HUDEP-2 (cell line): ENCODE measurements at regions not wholly inside any gene's neighbourhood (a gene's known extent, or its start where the extent isn't known, plus 50 kb on each side); places are given as distances from the start of the nearest gene placed in this dataset.
"Not testable (repeated sequence)": the region's sequence is repeated elsewhere in the genome, so short reads cannot be mapped to it uniquely, and the experiment has no call there.

Experiments
- DNase-seq, 76 experiments: peaks; one replicate each; lab custom pipeline; 2025; ENCODE audit not compliant: unreplicated experiment in 76 of 76; lab: John Stamatoyannopoulos, UW

DNA sequence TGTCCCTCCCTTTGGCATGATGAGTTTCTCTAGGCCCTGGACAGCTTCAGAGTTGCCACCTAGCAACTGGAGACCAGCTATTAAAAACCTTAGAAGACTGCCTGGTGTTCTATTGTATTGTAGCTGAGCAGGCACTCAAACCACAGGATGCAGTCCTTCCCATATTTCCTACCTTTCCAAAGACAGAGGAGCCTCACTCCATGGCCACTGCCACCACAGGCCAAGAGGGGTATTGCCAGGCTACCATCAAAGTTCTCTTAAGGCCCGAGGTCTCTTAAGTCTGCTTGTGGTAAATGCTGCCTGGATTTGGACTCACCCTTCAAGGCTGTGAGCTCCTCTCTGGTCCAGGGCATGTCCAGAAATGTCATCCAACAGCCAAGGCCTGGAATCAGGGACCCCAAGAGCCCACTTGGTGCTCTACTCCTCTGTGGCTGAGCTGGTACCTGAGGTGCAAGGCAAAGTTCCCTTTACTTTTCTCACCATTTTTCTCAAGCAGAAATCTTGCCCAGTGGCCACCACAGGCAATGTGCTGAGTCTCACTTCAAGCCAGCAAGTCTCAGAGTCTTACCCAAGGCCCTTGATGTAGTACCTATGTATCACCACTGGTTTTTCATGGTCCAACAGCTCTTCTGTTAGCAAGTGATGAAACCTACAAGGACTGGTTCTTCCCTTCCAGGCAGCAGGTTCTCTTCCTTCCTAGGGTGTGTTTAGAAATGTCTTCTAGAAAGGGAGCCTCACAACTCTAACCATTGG, 269.4 kb downstream of the AMY1C start:
- DNase-seq: no peak

GRCh38 chr1:104019675-104020049, 270.0 kb downstream of the AMY1C start:
- no peak for DNase-seq

GRCh38 chr1:104028416-104029035, 278.8 kb downstream of the AMY1C start:
- DNase-seq: no peak

GRCh38 chr1:104029456-104029970, 279.8 kb downstream of the AMY1C start:
- DNase-seq: no peak

- no peak for DNase-seq
Measured at GRCh38 chr1:104056786-104057185, 307.1 kb downstream of the AMY1C start.

DNA sequence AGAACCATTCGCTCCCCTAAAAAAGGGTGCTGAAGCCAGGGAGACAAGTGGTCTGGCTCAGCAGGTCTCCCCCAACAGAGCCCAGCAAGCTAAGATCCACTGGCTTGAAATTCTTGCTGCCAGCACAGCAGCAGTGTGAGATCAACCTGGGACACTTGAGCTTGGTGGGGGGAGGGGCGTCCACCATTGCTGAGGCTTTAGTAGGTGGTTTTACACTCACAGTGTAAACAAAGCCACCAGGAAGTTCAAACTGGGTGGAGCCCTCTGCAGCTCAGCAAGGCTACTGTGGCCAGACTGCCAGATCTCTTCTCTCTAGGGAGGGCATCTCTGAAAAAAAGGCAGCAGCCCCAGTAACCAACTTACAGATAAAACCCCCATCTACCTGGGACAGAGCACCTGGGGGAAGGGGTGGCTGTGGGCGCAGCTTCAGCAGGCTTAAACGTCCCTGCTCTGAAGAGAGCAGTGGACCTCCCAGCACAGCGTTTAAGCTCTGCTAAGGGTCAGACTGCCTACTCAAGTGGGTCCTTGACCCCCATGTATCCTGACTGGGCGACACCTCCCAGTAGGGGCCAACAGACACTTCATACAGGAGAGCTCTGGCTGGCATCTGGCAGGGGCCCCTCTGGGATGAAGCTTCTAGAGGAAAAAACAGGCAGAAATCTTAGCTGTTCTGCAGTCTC, 307.7 kb downstream of the AMY1C start:
- DNase-seq: not testable (repeated sequence)

DNA sequence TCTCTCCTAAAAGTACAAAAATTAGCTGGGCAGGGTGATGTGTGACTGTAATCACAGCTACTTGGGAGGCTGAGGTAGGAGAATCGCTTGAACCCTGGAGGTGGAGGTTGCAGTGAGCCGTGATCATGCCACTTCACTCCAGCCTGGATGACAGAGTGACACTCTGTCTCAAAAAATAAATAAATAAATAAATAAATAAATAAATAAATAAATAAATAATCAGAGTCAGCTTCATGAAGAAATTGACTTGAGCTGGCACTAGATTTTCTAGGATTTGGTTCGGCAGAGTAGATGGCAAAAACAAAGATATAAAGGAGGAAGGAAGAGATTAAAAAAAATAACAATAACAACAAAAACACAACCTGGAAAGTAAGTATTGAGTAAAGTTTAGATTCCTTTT, 311.9 kb downstream of the AMY1C start:
- not testable (repeated sequence) for DNase-seq

DNA sequence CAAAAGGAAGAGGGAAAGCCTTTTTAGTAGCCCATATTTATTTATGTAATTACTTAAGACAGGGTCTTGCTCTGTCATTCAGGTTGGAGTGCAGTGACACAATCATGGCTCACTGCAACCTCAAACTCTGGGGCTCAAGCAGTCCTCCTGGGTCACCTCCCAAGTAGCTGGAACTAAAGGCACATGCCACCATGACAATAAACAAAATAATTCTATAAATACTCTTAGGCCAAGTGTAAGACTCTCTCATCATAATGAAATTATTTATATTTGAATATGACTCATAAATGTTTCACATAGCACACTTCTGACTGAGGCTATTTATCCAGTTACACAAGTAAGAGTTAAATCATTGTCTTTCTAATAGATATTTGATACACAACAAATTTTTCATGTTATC, 314.7 kb downstream of the AMY1C start:
- no peak for DNase-seq

GRCh38 chr1:104072915-104073371, 323.2 kb downstream of the AMY1C start:
- no peak for DNase-seq

GRCh38 chr1:104073463-104073902, 323.8 kb downstream of the AMY1C start:
- no peak for DNase-seq

DNA sequence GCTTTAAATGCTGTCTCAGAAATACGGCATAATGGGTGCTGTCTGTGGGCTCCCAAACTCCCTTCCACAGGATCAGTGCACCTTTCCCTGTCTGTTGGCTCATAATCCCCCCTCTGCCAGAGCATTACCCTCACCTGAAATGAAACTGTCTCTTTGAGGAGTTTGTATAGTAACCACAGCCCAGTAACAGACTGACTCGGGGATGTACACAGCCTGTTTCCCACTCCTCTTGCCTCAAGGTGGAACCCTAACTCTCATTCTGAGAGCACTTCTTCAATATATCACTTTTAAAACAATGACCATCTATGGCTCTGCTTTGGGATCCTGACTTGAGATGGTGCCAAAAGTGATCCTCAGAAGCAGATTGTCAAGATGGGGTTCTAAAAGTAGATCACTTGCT, 332.5 kb downstream of the AMY1C start:
- no peak for DNase-seq

GRCh38 chr1:104084380-104084779, 334.7 kb downstream of the AMY1C start:
- DNase-seq: no peak

GRCh38 chr1:104092698-104093097, 343.0 kb downstream of the AMY1C start:
- no peak for DNase-seq

DNA sequence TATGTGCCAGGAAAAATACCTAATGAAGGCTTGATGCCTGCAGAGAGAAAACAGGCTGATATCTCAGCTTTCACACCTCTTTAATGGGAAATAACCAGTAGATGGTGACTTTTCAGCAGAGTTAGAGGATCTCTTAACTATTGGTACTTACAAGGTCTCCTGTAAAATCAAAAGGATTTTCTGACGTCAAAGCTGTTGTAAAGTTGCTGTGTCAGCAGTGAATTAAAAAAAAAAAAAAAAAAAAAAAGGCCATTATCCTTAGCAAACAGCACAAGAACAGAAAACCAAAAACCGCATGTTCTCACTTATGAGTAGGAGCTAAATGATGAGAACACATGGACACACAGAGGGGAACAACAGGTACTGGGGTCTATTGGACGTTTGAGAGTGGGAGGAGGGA, 349.1 kb downstream of the AMY1C start:
- no peak for DNase-seq

DNA sequence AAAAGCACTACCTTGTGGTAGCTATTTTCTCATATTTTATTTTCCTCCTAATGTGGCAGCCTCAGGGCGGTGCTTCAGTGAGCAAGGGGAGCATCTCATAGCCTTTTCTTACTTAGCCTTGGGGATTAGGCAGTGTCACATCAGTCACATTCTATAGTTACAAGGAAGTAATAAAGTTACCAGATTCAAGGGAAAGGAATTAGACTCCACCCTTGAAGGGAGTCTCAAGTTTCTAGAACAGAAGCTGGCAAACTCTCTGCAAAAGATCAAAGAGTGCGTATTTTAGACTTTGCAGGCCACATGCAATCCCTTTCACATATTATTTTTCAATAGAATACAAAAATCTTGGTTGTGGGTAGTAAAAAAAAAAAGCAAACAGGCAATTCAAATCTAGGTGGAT, 350.4 kb downstream of the AMY1C start:
- DNase-seq: no peak

- DNase-seq: no peak
Measured at GRCh38 chr1:104105465-104105864, 355.8 kb downstream of the AMY1C start.

GRCh38 chr1:104120525-104120924, 370.8 kb downstream of the AMY1C start:
- no peak for DNase-seq

- no peak for DNase-seq
Measured at GRCh38 chr1:104121271-104121670, 371.6 kb downstream of the AMY1C start.

DNA sequence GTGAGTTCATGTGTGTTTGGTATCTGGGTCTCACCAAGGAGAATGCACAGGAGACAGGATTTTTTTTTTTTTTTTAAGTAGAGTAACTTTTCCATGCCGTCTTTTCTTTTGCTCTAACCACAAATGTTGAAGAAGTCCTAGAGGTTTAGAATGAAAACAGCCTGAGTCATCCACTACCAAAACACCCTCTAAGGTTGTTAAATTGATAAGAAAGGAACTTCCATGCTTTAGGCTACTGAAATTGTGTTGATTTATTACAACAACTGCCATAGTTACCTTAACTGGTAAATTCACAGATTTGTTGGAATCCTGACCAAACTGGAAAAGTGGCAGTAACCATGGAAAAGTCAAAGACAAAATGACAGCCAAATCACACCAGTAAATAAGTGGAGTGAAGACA, 375.6 kb downstream of the AMY1C start:
- peak in 2 of 76 experiments; percentile 6 to 34 for DNase-seq

- peak in 10 of 76 experiments; percentile 5 to 51 (median 41) for DNase-seq
Measured at GRCh38 chr1:104125970-104126369, 376.3 kb downstream of the AMY1C start.

- peak in 6 of 76 experiments; percentile 10 to 34 (median 26) for DNase-seq
Measured at GRCh38 chr1:104132382-104132973, 382.8 kb downstream of the AMY1C start.
